Sigmoid colon (tissue), 6 donors: ENCODE measurements at regions not wholly inside any gene's neighbourhood (a gene's known extent, or its start where the extent isn't known, plus 50 kb on each side); places are given as distances from the start of the nearest gene placed in this dataset.

Source experiments
- DNase-seq: peaks from one replicate; pipeline ENCODE4 v3.0.0-alpha.2; 2019
- H3K27ac ChIP-seq, 4 donors: fragments of 200-600 bp; sonication (generic); one replicate each; pipeline ENCODE4 v1.5.1; 2016 to 2019; ENCODE audit warnings: mild to moderate bottlenecking in 1 of 4
- H3K27me3 ChIP-seq, 3 donors: fragments of 200-600 bp; sonication (generic); one replicate each; pipeline ENCODE4 v1.5.1; 2019; ENCODE audit warnings: mild to moderate bottlenecking in 1 of 3
- H3K36me3 ChIP-seq, 4 donors: fragments of 200-600 bp; sonication (generic); one replicate each; pipeline ENCODE4 v1.5.1; 2016 to 2019
- H3K4me1 ChIP-seq, 4 donors: fragments of 200-600 bp; sonication (generic); one replicate each; pipeline ENCODE4 v1.5.1; 2017 to 2019
- H3K4me3 ChIP-seq, 4 donors: fragments of 200-600 bp; sonication (generic); one replicate each; pipeline ENCODE4 v1.5.1; 2017 to 2019; ENCODE audit warnings: mild to moderate bottlenecking in 2 of 4, moderate library complexity in 1 of 4
- H3K9me3 ChIP-seq, 4 donors: fragments of 200-600 bp in 3 of 4; sonication (generic) in 3 of 4; one replicate each; pipeline versions ENCODE4 v1.5.1 to v1.6.1; 2013 to 2019
- EP300 ChIP-seq, 4 donors: sonication (generic); formaldehyde crosslinking; IDR thresholded peaks; one replicate each; pipeline ENCODE4 v1.6.1; 2017; ENCODE audit warnings: antibody characterized with exemption in 4 of 4
- POLR2A ChIP-seq, 2 donors: fragments of 450-650 bp; IDR thresholded peaks; one replicate each; pipeline ENCODE4 v1.6.1; 2016; ENCODE audit warnings: antibody characterized with exemption in 2 of 2, mild to moderate bottlenecking in 2 of 2, moderate library complexity in 2 of 2
- POLR2AphosphoS5 ChIP-seq, 4 donors: sonication (generic); formaldehyde crosslinking; IDR thresholded peaks; one replicate each; pipeline ENCODE4 v1.6.1; 2017; ENCODE audit warnings: antibody characterized with exemption in 4 of 4
- WGBS, 2 donors: extraction: QIAGEN DNeasy Blood & Tissue Kit; methylation state at CpG; one replicate each; pipeline ENCODE4 v1.1.7; 2013; 5-methylcytosine and 5-hydroxymethylcytosine counted together
- intact Hi-C: fragments of 100-400 bp; cut with DNase I; formaldehyde crosslinking; loops from one replicate; pipeline ENCODE4 v1.15.1; 2023
- TF ChIP-seq, protein P1 (sequence below), 4 experiments: fragments of 450-650 bp in 3 of 4; fragments of 200-600 bp in 1 of 4; IDR thresholded peaks; one replicate each; pipeline ENCODE4 v1.5.1; 2016 to 2019; ENCODE audit warnings: antibody characterized with exemption in 4 of 4, mild to moderate bottlenecking in 3 of 4, moderate library complexity in 2 of 4
- donor health status: healthy with polysubstance abuse.
- donor health status: healthy.

DNA sequence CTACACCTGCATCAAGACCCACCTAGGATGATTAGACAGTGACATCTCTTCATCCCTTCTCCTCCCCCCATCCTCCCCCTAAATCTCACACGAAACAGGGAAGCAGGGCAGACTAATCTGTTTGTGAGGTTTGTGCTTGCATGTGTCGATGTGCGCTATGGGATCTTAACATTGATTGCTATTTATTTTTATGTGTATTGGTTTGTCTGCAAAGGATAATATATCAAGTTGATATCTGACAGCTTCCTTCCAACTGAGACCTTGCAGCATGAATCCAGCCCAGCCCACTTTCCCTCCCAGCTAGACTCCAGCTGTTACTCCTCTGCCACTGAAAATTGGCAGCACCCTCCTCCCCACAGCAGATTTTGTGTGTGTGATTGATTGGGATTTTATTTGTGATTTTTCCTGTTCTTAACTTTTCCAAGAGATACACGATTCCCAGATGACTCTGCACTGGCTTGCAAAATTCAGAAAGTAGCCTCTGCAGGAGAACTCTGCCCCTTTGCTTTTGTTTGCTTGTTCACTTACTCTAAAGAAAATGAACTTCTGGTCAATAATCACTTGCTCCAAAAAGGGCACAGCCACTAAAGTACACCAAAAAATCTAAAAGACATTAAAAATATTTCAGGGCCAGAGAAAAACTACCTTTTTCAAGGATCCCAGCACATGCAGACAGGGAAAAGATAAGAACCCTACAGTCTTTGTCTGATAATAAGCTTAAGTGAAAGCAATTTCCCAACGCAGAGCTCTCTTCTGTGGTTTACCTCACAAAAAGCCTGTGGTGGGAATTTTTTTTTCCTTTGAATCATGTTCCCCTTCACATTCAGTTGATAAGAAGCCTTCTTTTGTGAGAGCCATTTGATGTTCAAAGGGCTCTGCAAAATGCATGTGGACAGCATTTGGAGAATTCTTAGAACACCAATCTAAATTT is 222.1 kb downstream of the RPS29 start:
- Histone ChIP-seq H3K4me3 (no peak overlapping the region), H3K36me3 (no peaks in the 10 kb centered on the region), H3K4me1 (no peaks in the 10 kb centered on the region), H3K27ac (no peak overlapping the region), H3K9me3 (peaks cover 0 to 3% (median 0%) of the 10 kb centered on the region in 4 donors), H3K27me3 (no peaks in the 10 kb centered on the region)
- no peak for DNase-seq
- intact Hi-C loops = no loop called here
- TF ChIP-seq EP300 (IDR thresholded peaks at IDR 0.05) (no peak), POLR2AphosphoS5 (IDR thresholded peaks at IDR 0.05) (no peak), POLR2A (IDR thresholded peaks at IDR 0.05) (no peak)
- TF ChIP-seq, protein P1, sequence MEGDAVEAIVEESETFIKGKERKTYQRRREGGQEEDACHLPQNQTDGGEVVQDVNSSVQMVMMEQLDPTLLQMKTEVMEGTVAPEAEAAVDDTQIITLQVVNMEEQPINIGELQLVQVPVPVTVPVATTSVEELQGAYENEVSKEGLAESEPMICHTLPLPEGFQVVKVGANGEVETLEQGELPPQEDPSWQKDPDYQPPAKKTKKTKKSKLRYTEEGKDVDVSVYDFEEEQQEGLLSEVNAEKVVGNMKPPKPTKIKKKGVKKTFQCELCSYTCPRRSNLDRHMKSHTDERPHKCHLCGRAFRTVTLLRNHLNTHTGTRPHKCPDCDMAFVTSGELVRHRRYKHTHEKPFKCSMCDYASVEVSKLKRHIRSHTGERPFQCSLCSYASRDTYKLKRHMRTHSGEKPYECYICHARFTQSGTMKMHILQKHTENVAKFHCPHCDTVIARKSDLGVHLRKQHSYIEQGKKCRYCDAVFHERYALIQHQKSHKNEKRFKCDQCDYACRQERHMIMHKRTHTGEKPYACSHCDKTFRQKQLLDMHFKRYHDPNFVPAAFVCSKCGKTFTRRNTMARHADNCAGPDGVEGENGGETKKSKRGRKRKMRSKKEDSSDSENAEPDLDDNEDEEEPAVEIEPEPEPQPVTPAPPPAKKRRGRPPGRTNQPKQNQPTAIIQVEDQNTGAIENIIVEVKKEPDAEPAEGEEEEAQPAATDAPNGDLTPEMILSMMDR (IDR thresholded peaks at IDR 0.05) = no peak
- 28 to 31% methylated on average over 5 of the region's 5 CpGs for WGBS, 2 donors

DNA sequence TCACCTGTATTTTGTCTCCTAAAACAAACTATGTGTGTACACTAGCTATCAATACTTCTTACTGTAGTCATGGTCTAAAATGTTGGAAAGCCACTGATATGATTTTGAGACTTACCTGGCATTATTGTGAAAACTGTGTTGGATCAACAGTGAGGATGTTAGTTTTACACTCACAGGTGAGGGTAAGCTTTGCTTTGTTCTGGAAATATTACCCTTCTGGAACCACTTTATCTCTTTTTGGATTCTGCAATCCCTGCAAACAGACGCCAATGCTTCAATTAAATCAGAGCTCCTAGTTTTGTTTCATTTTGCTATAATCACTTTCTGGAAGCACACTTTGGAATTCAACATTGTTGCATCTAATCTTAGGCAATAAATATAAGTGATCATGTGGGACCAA is 223.3 kb downstream of the RPS29 start:
- Histone ChIP-seq H3K27me3 (no peaks in the 10 kb centered on the region), H3K4me1 (no peaks in the 10 kb centered on the region), H3K9me3 (peaks cover 0 to 3% (median 0%) of the 10 kb centered on the region in 4 donors), H3K36me3 (no peaks in the 10 kb centered on the region), H3K27ac (no peak overlapping the region), H3K4me3 (no peak overlapping the region)
- 32 to 73% methylated on average over 1 of the region's 1 CpG for WGBS, 2 donors
- TF ChIP-seq POLR2A (IDR thresholded peaks at IDR 0.05) = no peak
- TF ChIP-seq, protein P1 (IDR thresholded peaks at IDR 0.05) = no peak
- no peak for TF ChIP-seq EP300 (IDR thresholded peaks at IDR 0.05)
- TF ChIP-seq POLR2AphosphoS5 (IDR thresholded peaks at IDR 0.05) = no peak
- no peak for DNase-seq
- intact Hi-C loops = no loop called here

- 81 to 87% methylated on average over 3 of the region's 3 CpGs for WGBS, 2 donors
- TF ChIP-seq POLR2AphosphoS5 (IDR thresholded peaks at IDR 0.05) (no peak), EP300 (IDR thresholded peaks at IDR 0.05) (no peak), POLR2A (IDR thresholded peaks at IDR 0.05) (no peak)
- TF ChIP-seq, protein P1 (IDR thresholded peaks at IDR 0.05) = no peak
Observed at GRCh38 chr14:49339130-49339529, 247.1 kb downstream of the RPS29 start.

DNA sequence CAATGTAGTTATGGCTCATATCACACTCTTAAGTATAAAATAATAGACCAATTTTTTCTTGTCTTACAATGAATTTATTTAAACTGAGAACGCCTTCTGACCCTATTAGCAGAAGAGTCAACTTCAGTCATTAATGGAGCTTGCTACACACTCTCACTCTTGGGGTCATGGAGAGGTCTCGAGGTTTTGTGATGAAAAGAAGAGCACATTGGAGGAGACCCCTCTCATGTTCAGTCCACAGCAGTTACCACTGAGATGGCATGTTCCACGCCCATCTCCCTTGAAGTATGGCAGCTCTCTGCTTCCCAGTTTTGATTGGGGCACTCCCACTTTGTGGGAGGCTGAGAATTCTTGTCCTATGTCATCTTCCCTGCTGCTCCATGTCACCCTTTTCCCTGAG is 266.4 kb downstream of the RPS29 start:
- Histone ChIP-seq H3K27me3 (no peaks in the 10 kb centered on the region), H3K4me1 (no peaks in the 10 kb centered on the region), H3K9me3 (no peaks in the 10 kb centered on the region), H3K36me3 (no peaks in the 10 kb centered on the region), H3K27ac (no peak overlapping the region), H3K4me3 (no peak overlapping the region)
- no peak for DNase-seq
- WGBS, 2 donors = 69 to 81% methylated on average over 3 of the region's 3 CpGs
- TF ChIP-seq POLR2AphosphoS5 (IDR thresholded peaks at IDR 0.05) (no peak), POLR2A (IDR thresholded peaks at IDR 0.05) (no peak), EP300 (IDR thresholded peaks at IDR 0.05) (no peak)
- TF ChIP-seq, protein P1 (IDR thresholded peaks at IDR 0.05) = no peak
- intact Hi-C loops = no loop called here

More at GRCh38 chr14:49339130-49339529, 247.1 kb downstream of the RPS29 start:
- Histone ChIP-seq H3K27me3 (no peaks in the 10 kb centered on the region), H3K9me3 (no peaks in the 10 kb centered on the region), H3K4me3 (no peak overlapping the region), H3K27ac (no peak overlapping the region), H3K4me1 (no peaks in the 10 kb centered on the region), H3K36me3 (no peaks in the 10 kb centered on the region)
- intact Hi-C loops = no loop called here
- no peak for DNase-seq
